Fibroblast of lung (primary cell): ENCODE measurements at regions not wholly inside any gene's neighbourhood (a gene's known extent, or its start where the extent isn't known, plus 50 kb on each side); places are given as distances from the start of the nearest gene placed in this dataset.

Source experiments
- DNase-seq, 2 donors: peaks; one replicate each; pipeline versions ENCODE4 v3.0.0 to v3.0.0-alpha.2; 2010; ENCODE audit warnings: low read depth in 2 of 2
- H2AFZ ChIP-seq: 2 replicates; pipeline ENCODE4 v1.5.1; 2012; ENCODE audit warnings: low read length, control low read depth, inconsistent platforms
- H3K27ac ChIP-seq: 2 replicates; pipeline ENCODE4 v1.5.1; 2011; ENCODE audit warnings: low read length, control low read depth; ENCODE audit not compliant: insufficient read depth
- H3K27me3 ChIP-seq: 2 replicates; pipeline ENCODE4 v1.5.1; 2011; ENCODE audit warnings: mild to moderate bottlenecking, low read length; ENCODE audit not compliant: control insufficient read depth, insufficient read depth
- H3K36me3 ChIP-seq: 2 replicates; pipeline ENCODE4 v1.5.1; 2011; ENCODE audit warnings: low read length; ENCODE audit not compliant: control insufficient read depth, insufficient read depth
- H3K4me1 ChIP-seq: 2 replicates; pipeline ENCODE4 v1.5.1; 2011; ENCODE audit warnings: low read length; ENCODE audit not compliant: control insufficient read depth, insufficient read depth; ENCODE audit errors: extremely low read depth
- H3K4me2 ChIP-seq: 2 replicates; pipeline ENCODE4 v1.5.1; 2011; ENCODE audit warnings: low read length, control low read depth; ENCODE audit not compliant: insufficient read depth; ENCODE audit errors: extremely low read depth
- H3K4me3 ChIP-seq, 4 experiments: fragments of 200-600 bp in 1 of 4; sonication (generic) in 1 of 4; replicated peaks in 1 of 4; 2 replicates each; pipeline ENCODE4 v1.5.1; 2011 to 2016; ENCODE audit warnings: low read length in 4 of 4, low read depth in 3 of 4, mild to moderate bottlenecking in 3 of 4, control low read depth in 2 of 4, inconsistent platforms in 1 of 4, mixed read lengths in 1 of 4; ENCODE audit not compliant: insufficient read depth in 1 of 4; ENCODE audit errors: control extremely low read depth in 1 of 4
- H3K79me2 ChIP-seq: 2 replicates; pipeline ENCODE4 v1.5.1; 2012; ENCODE audit warnings: mild to moderate bottlenecking, low read length, inconsistent platforms; ENCODE audit not compliant: control insufficient read depth, insufficient read depth
- H3K9ac ChIP-seq: 2 replicates; pipeline ENCODE4 v1.5.1; 2011; ENCODE audit warnings: mild to moderate bottlenecking, low read length, control low read depth; ENCODE audit not compliant: insufficient read depth
- H3K9me3 ChIP-seq: 2 replicates; pipeline ENCODE4 v1.5.1; 2012; ENCODE audit warnings: low read depth, low read length; ENCODE audit not compliant: control insufficient read depth, insufficient read depth
- H4K20me1 ChIP-seq: 2 replicates; pipeline ENCODE4 v1.5.1; 2011; ENCODE audit warnings: low read length; ENCODE audit not compliant: control insufficient read depth, insufficient read depth; ENCODE audit errors: extremely low read depth
- EZH2 ChIP-seq: IDR thresholded peaks from 2 replicates; pipeline ENCODE4 v1.5.1; 2012; ENCODE audit warnings: low read length, control low read depth, mild to moderate bottlenecking; ENCODE audit errors: missing control alignments
- TF ChIP-seq, protein P1 (sequence below), 2 donors: IDR thresholded peaks in 1 of 2; conservative IDR thresholded peaks in 1 of 2; 1 replicate in 1 of 2; 2 replicates in 1 of 2; pipeline ENCODE4 v1.5.1; 2011 to 2012; ENCODE audit warnings: low read length in 2 of 2, control low read depth in 1 of 2, inconsistent platforms in 1 of 2, low read depth in 1 of 2, mild to moderate bottlenecking in 1 of 2

- H3K9ac ChIP-seq, result no peak overlapping the region
- H3K4me1 ChIP-seq, result no peaks in the 10 kb centered on the region
- no peaks in the 10 kb centered on the region for H3K27me3 ChIP-seq
- H3K4me2 ChIP-seq, result no peak overlapping the region
- H4K20me1 ChIP-seq, result no peaks in the 10 kb centered on the region
- no peaks in the 10 kb centered on the region for H3K36me3 ChIP-seq
- no peaks in the 10 kb centered on the region for H3K79me2 ChIP-seq
- H3K27ac ChIP-seq, result no peak overlapping the region
- no peaks in the 10 kb centered on the region for H3K9me3 ChIP-seq
- no peak for DNase-seq
- no peak overlapping the region for H3K4me3 ChIP-seq
- H2AFZ ChIP-seq, result no peak overlapping the region
- TF ChIP-seq, protein P1, sequence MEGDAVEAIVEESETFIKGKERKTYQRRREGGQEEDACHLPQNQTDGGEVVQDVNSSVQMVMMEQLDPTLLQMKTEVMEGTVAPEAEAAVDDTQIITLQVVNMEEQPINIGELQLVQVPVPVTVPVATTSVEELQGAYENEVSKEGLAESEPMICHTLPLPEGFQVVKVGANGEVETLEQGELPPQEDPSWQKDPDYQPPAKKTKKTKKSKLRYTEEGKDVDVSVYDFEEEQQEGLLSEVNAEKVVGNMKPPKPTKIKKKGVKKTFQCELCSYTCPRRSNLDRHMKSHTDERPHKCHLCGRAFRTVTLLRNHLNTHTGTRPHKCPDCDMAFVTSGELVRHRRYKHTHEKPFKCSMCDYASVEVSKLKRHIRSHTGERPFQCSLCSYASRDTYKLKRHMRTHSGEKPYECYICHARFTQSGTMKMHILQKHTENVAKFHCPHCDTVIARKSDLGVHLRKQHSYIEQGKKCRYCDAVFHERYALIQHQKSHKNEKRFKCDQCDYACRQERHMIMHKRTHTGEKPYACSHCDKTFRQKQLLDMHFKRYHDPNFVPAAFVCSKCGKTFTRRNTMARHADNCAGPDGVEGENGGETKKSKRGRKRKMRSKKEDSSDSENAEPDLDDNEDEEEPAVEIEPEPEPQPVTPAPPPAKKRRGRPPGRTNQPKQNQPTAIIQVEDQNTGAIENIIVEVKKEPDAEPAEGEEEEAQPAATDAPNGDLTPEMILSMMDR (conservative IDR thresholded peaks at IDR 0.05 in 1 of 2, IDR thresholded peaks at IDR 0.05 in 1 of 2; ENCODE audit: low read depth in 1 of 2, low read length in 2 of 2), result no peak
- TF ChIP-seq EZH2, result no peak
Measured at GRCh38 chr2:57543211-57543610, 503.4 kb upstream of the VRK2 start.

DNA sequence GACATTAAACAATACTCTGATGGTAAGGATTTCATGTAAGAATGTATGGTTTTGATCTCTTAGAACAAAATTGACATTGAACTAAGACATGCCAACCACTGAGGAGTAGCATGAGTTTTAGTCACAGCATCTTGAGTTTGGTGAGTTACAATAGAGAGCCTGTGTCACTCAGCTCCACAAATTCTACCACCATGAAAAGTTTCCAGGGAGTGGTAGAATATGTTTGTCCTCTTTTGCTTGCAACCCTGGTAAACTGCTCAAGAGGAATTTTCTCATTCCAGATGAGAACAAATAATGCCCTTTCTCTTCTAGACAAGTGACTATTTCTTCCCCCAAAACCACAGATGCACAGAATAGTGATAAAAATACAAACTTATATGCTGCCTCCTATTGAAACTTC is 502.0 kb upstream of the VRK2 start:
- Histone ChIP-seq H2AFZ (no peak overlapping the region), H3K36me3 (no peaks in the 10 kb centered on the region), H3K4me2 (no peak overlapping the region), H3K4me3 (no peak overlapping the region), H3K9me3 (no peaks in the 10 kb centered on the region), H3K27me3 (no peaks in the 10 kb centered on the region), H4K20me1 (no peaks in the 10 kb centered on the region), H3K9ac (no peak overlapping the region), H3K79me2 (no peaks in the 10 kb centered on the region), H3K4me1 (no peaks in the 10 kb centered on the region), H3K27ac (no peak overlapping the region)
- no peak for DNase-seq
- no peak for TF ChIP-seq EZH2
- TF ChIP-seq, protein P1 (conservative IDR thresholded peaks at IDR 0.05 in 1 of 2, IDR thresholded peaks at IDR 0.05 in 1 of 2; ENCODE audit: low read depth in 1 of 2, low read length in 2 of 2), result no peak

DNA sequence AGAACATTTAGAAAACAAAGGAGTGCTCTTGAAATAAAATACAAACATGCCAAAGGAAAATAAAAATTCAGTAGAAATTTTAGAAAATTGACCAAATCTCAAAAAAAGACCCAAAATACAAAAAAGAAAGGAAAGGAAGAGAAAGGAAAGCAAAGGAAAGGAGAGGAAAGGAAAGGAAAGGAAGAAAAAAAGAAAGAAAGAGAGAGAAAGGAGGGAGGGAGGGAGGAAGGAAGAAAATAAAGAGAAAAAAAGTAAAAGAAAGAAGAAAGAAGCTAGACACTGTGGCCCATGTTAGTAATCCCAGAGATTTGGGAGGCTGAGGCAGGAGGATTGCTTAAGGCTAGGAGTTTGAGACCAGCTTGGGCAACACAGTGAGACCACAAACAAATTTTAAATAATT is 500.1 kb upstream of the VRK2 start:
- no peak overlapping the region for H3K4me2 ChIP-seq
- H3K79me2 ChIP-seq, result no peaks in the 10 kb centered on the region
- DNase-seq, result no peak
- no peaks in the 10 kb centered on the region for H3K9me3 ChIP-seq
- no peak overlapping the region for H3K9ac ChIP-seq
- TF ChIP-seq EZH2, result no peak
- TF ChIP-seq, protein P1 (conservative IDR thresholded peaks at IDR 0.05 in 1 of 2, IDR thresholded peaks at IDR 0.05 in 1 of 2; ENCODE audit: low read depth in 1 of 2, low read length in 2 of 2), result no peak
- H3K4me3 ChIP-seq, result no peak overlapping the region
- H3K27ac ChIP-seq, result no peak overlapping the region
- H3K4me1 ChIP-seq, result no peaks in the 10 kb centered on the region
- H2AFZ ChIP-seq, result no peak overlapping the region
- no peaks in the 10 kb centered on the region for H3K36me3 ChIP-seq
- no peaks in the 10 kb centered on the region for H3K27me3 ChIP-seq
- no peaks in the 10 kb centered on the region for H4K20me1 ChIP-seq
